ENCODE measurements at regions not wholly inside any gene's neighbourhood (a gene's known extent, or its start where the extent isn't known, plus 50 kb on each side); places are given as distances from the start of the nearest gene placed in this dataset.

DNA sequence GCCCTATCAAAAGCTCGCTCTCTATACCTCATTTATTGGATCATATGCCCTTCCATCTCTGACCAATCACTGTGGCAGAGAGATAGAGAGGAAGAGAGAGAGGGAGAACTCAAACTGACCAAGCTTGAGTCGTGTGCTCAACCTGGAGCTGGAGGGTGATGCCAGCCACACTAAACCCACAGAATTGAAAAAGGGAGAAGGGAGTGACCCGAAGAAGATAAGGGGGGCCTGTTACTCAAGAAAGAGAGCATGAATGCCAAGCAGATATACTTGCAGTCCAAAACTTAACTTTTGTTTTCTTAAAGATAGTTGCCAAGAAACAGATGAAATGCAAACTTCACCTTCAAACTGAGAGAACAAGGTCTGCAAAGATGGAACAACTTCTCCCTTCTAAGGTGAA is 112.7 kb downstream of the BTG1 start:
- H3K27ac ChIP-seq (ENCODE audit: low read depth in 1 of 2, low read length in 2 of 2): no peak overlapping the region
- H3K4me3 ChIP-seq (ENCODE audit: low read depth in 1 of 3, low read length in 3 of 3): no peak overlapping the region
- H3K4me1 ChIP-seq (ENCODE audit: control insufficient read depth in 4 of 4, insufficient read depth in 4 of 4, low read length in 3 of 4): peaks cover 0 to 14% (median 6%) of the 10 kb centered on the region in 4 donors
- H3K9ac ChIP-seq (ENCODE audit: low read depth in 1 of 2, low read length in 2 of 2): no peak overlapping the region
- no peak for TF ChIP-seq NR2F2 (IDR thresholded peaks at IDR 0.05)
- TF ChIP-seq HNF4G (IDR thresholded peaks at IDR 0.05): no peak
- TF ChIP-seq, protein P1, sequence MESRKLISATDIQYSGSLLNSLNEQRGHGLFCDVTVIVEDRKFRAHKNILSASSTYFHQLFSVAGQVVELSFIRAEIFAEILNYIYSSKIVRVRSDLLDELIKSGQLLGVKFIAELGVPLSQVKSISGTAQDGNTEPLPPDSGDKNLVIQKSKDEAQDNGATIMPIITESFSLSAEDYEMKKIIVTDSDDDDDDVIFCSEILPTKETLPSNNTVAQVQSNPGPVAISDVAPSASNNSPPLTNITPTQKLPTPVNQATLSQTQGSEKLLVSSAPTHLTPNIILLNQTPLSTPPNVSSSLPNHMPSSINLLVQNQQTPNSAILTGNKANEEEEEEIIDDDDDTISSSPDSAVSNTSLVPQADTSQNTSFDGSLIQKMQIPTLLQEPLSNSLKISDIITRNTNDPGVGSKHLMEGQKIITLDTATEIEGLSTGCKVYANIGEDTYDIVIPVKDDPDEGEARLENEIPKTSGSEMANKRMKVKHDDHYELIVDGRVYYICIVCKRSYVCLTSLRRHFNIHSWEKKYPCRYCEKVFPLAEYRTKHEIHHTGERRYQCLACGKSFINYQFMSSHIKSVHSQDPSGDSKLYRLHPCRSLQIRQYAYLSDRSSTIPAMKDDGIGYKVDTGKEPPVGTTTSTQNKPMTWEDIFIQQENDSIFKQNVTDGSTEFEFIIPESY (IDR thresholded peaks at IDR 0.05): no peak
- no peak for TF ChIP-seq CTCF (IDR thresholded peaks at IDR 0.05; ENCODE audit: low read depth, low read length, missing input control)
- TF ChIP-seq GABPA (IDR thresholded peaks at IDR 0.05 in 1 of 2, conservative IDR thresholded peaks at IDR 0.05 in 1 of 2): no peak
- TF ChIP-seq MAX (IDR thresholded peaks at IDR 0.05): no peak
- no peak for TF ChIP-seq FOXA2 (IDR thresholded peaks at IDR 0.05)
- TF ChIP-seq TAF1 (conservative IDR thresholded peaks at IDR 0.05): no peak
- no peak for TF ChIP-seq JUND (IDR thresholded peaks at IDR 0.05)
- no peaks in the 10 kb centered on the region for H3K36me3 ChIP-seq (ENCODE audit: control insufficient read depth in 4 of 4, insufficient read depth in 3 of 4, low read depth in 1 of 4, low read length in 3 of 4)
- H3K27me3 ChIP-seq (ENCODE audit: control insufficient read depth in 4 of 4, insufficient read depth in 4 of 4, low read length in 3 of 4): no peaks in the 10 kb centered on the region
- no peaks in the 10 kb centered on the region for H3K9me3 ChIP-seq (ENCODE audit: control insufficient read depth in 4 of 4, low read length in 3 of 4)
- 88% methylated on average over 3 of the region's 3 CpGs for WGBS
- no peak for DNase-seq (ENCODE audit: low spot score)

DNA sequence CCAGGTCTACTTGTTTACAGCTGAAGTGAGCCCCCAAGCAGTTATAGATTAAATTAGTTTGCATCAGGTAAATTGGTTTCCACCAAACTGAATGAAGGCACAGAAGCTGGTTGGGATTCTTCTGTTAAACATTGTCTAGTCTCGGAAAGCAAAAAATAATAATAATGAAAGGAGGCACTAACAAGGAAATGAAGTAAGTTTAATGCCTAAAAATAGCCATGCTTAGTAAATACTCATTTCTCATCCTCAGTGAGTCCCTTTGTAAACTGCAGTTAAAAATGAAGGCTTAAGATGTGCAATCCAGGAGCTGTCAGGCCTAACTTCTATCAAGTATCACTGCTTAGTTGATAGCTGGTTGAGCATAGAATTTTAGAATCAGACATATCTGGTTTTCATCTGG is 113.5 kb downstream of the BTG1 start:
- Histone ChIP-seq H3K36me3 (ENCODE audit: control insufficient read depth in 4 of 4, insufficient read depth in 3 of 4, low read depth in 1 of 4, low read length in 3 of 4) (no peaks in the 10 kb centered on the region), H3K9ac (ENCODE audit: low read depth in 1 of 2, low read length in 2 of 2) (no peak overlapping the region), H3K27ac (ENCODE audit: low read depth in 1 of 2, low read length in 2 of 2) (no peak overlapping the region), H3K4me1 (ENCODE audit: control insufficient read depth in 4 of 4, insufficient read depth in 4 of 4, low read length in 3 of 4) (peaks cover 0 to 14% (median 6%) of the 10 kb centered on the region in 4 donors), H3K4me3 (ENCODE audit: low read depth in 1 of 3, low read length in 3 of 3) (no peak overlapping the region), H3K27me3 (ENCODE audit: control insufficient read depth in 4 of 4, insufficient read depth in 4 of 4, low read length in 3 of 4) (no peaks in the 10 kb centered on the region), H3K9me3 (ENCODE audit: control insufficient read depth in 4 of 4, low read length in 3 of 4) (no peaks in the 10 kb centered on the region)
- no peak for DNase-seq (ENCODE audit: low spot score)
- TF ChIP-seq GABPA (IDR thresholded peaks at IDR 0.05 in 1 of 2, conservative IDR thresholded peaks at IDR 0.05 in 1 of 2) (no peak), YY1 (IDR thresholded peaks at IDR 0.05) (no peak), HNF4A (conservative IDR thresholded peaks at IDR 0.05) (no peak), REST (IDR thresholded peaks at IDR 0.05) (no peak), ATF3 (IDR thresholded peaks at IDR 0.05) (no peak), NR2F2 (IDR thresholded peaks at IDR 0.05) (no peak), EGR1 (IDR thresholded peaks at IDR 0.05; ENCODE audit: low read depth in 2 of 2) (no peak), SP1 (IDR thresholded peaks at IDR 0.05) (no peak), HNF4G (IDR thresholded peaks at IDR 0.05) (no peak), TAF1 (conservative IDR thresholded peaks at IDR 0.05) (no peak), JUND (IDR thresholded peaks at IDR 0.05) (no peak), FOXA1 (IDR thresholded peaks at IDR 0.05) (no peak), RXRA (IDR thresholded peaks at IDR 0.05) (no peak)
- TF ChIP-seq, protein P1 (IDR thresholded peaks at IDR 0.05): no peak
- 86% methylated on average over 1 of the region's 1 CpG for WGBS

All from liver (tissue), 8 donors.